ENCODE measurements at regions not wholly inside any gene's neighbourhood (a gene's known extent, or its start where the extent isn't known, plus 50 kb on each side); places are given as distances from the start of the nearest gene placed in this dataset.

- Histone ChIP-seq H3K4me1 (ENCODE audit: control insufficient read depth, insufficient read depth, low read length) (peaks cover 31% of the 10 kb centered on the region), H3K27me3 (ENCODE audit: control insufficient read depth, insufficient read depth, low read length) (peaks cover 4% of the 10 kb centered on the region), H3K27ac (ENCODE audit: low read length) (no peak overlapping the region), H3K9me3 (ENCODE audit: control insufficient read depth, low read depth, low read length) (no peaks in the 10 kb centered on the region), H3K36me3 (ENCODE audit: control insufficient read depth, insufficient read depth, low read length) (no peaks in the 10 kb centered on the region), H3K4me3 (ENCODE audit: low read length) (no peak overlapping the region)
- WGBS (ENCODE audit: insufficient coverage, low lambda C conversion rate): no CpG with 5 or more reads among the region's 12 CpGs
- DNase-seq: no peak
Observed at GRCh38 chr10:131745591-131745990, 155.2 kb upstream of the PPP2R2D start.

GRCh38 chr10:131746241-131746711 is 154.5 kb upstream of the PPP2R2D start:
- no CpG with 5 or more reads among the region's 20 CpGs for WGBS (ENCODE audit: insufficient coverage, low lambda C conversion rate)
- H3K36me3 ChIP-seq (ENCODE audit: control insufficient read depth, insufficient read depth, low read length): no peaks in the 10 kb centered on the region
- H3K4me3 ChIP-seq (ENCODE audit: low read length): no peak overlapping the region
- peaks cover 4% of the 10 kb centered on the region for H3K27me3 ChIP-seq (ENCODE audit: control insufficient read depth, insufficient read depth, low read length)
- no peak overlapping the region for H3K27ac ChIP-seq (ENCODE audit: low read length)
- DNase-seq: no peak
- no peaks in the 10 kb centered on the region for H3K9me3 ChIP-seq (ENCODE audit: control insufficient read depth, low read depth, low read length)
- H3K4me1 ChIP-seq (ENCODE audit: control insufficient read depth, insufficient read depth, low read length): peaks cover 38% of the 10 kb centered on the region

- H3K4me3 ChIP-seq (ENCODE audit: low read length): no peak overlapping the region
- WGBS (ENCODE audit: insufficient coverage, low lambda C conversion rate): no CpG with 5 or more reads among the region's 1 CpG
- no peak overlapping the region for H3K27ac ChIP-seq (ENCODE audit: low read length)
- H3K9me3 ChIP-seq (ENCODE audit: control insufficient read depth, low read depth, low read length): no peaks in the 10 kb centered on the region
- H3K36me3 ChIP-seq (ENCODE audit: control insufficient read depth, insufficient read depth, low read length): no peaks in the 10 kb centered on the region
- H3K4me1 ChIP-seq (ENCODE audit: control insufficient read depth, insufficient read depth, low read length): peaks cover 43% of the 10 kb centered on the region
- H3K27me3 ChIP-seq (ENCODE audit: control insufficient read depth, insufficient read depth, low read length): peaks cover 4% of the 10 kb centered on the region
- no peak for DNase-seq
Observed at GRCh38 chr10:131746785-131747184, 154.0 kb upstream of the PPP2R2D start.

GRCh38 chr10:131747251-131747650 is 153.6 kb upstream of the PPP2R2D start:
- DNase-seq: no peak
- no peaks in the 10 kb centered on the region for H3K36me3 ChIP-seq (ENCODE audit: control insufficient read depth, insufficient read depth, low read length)
- no peak overlapping the region for H3K27ac ChIP-seq (ENCODE audit: low read length)
- no peak overlapping the region for H3K4me3 ChIP-seq (ENCODE audit: low read length)
- no peaks in the 10 kb centered on the region for H3K9me3 ChIP-seq (ENCODE audit: control insufficient read depth, low read depth, low read length)
- H3K27me3 ChIP-seq (ENCODE audit: control insufficient read depth, insufficient read depth, low read length): peaks cover 4% of the 10 kb centered on the region
- peaks cover 47% of the 10 kb centered on the region for H3K4me1 ChIP-seq (ENCODE audit: control insufficient read depth, insufficient read depth, low read length)
- WGBS (ENCODE audit: insufficient coverage, low lambda C conversion rate): no CpG with 5 or more reads among the region's 16 CpGs

GRCh38 chr10:131747791-131748190 is 153.0 kb upstream of the PPP2R2D start:
- Histone ChIP-seq H3K4me3 (ENCODE audit: low read length) (no peak overlapping the region), H3K4me1 (ENCODE audit: control insufficient read depth, insufficient read depth, low read length) (peaks cover 50% of the 10 kb centered on the region), H3K36me3 (ENCODE audit: control insufficient read depth, insufficient read depth, low read length) (no peaks in the 10 kb centered on the region), H3K27ac (ENCODE audit: low read length) (peak overlapping the region; percentile 68), H3K9me3 (ENCODE audit: control insufficient read depth, low read depth, low read length) (no peaks in the 10 kb centered on the region), H3K27me3 (ENCODE audit: control insufficient read depth, insufficient read depth, low read length) (peaks cover 4% of the 10 kb centered on the region)
- DNase-seq: peak in 1 of 2 donors; percentile 52
- no CpG with 5 or more reads among the region's 11 CpGs for WGBS (ENCODE audit: insufficient coverage, low lambda C conversion rate)

GRCh38 chr10:131748191-131748590 is 152.6 kb upstream of the PPP2R2D start:
- WGBS (ENCODE audit: insufficient coverage, low lambda C conversion rate): no CpG with 5 or more reads among the region's 9 CpGs
- Histone ChIP-seq H3K36me3 (ENCODE audit: control insufficient read depth, insufficient read depth, low read length) (no peaks in the 10 kb centered on the region), H3K27me3 (ENCODE audit: control insufficient read depth, insufficient read depth, low read length) (peaks cover 4% of the 10 kb centered on the region), H3K9me3 (ENCODE audit: control insufficient read depth, low read depth, low read length) (no peaks in the 10 kb centered on the region), H3K4me3 (ENCODE audit: low read length) (no peak overlapping the region), H3K4me1 (ENCODE audit: control insufficient read depth, insufficient read depth, low read length) (peaks cover 50% of the 10 kb centered on the region), H3K27ac (ENCODE audit: low read length) (peak overlapping the region; percentile 68)
- no peak for DNase-seq

GRCh38 chr10:131748831-131749766 is 151.7 kb upstream of the PPP2R2D start:
- DNase-seq: peak; percentile 85 to 89
- WGBS (ENCODE audit: insufficient coverage, low lambda C conversion rate): no CpG with 5 or more reads among the region's 40 CpGs
- no peaks in the 10 kb centered on the region for H3K27me3 ChIP-seq (ENCODE audit: control insufficient read depth, insufficient read depth, low read length)

GRCh38 chr10:131749767-131750142 is 151.1 kb upstream of the PPP2R2D start:
- Histone ChIP-seq H3K27me3 (ENCODE audit: control insufficient read depth, insufficient read depth, low read length) (no peaks in the 10 kb centered on the region), H3K4me1 (ENCODE audit: control insufficient read depth, insufficient read depth, low read length) (peaks cover 46% of the 10 kb centered on the region), H3K36me3 (ENCODE audit: control insufficient read depth, insufficient read depth, low read length) (no peaks in the 10 kb centered on the region), H3K4me3 (ENCODE audit: low read length) (no peak overlapping the region), H3K9me3 (ENCODE audit: control insufficient read depth, low read depth, low read length) (no peaks in the 10 kb centered on the region), H3K27ac (ENCODE audit: low read length) (peak overlapping the region; percentile 68)
- DNase-seq: no peak
- no CpG with 5 or more reads among the region's 8 CpGs for WGBS (ENCODE audit: insufficient coverage, low lambda C conversion rate)

More at GRCh38 chr10:131748831-131749766, 151.7 kb upstream of the PPP2R2D start:
- Histone ChIP-seq H3K9me3 (ENCODE audit: control insufficient read depth, low read depth, low read length) (no peaks in the 10 kb centered on the region), H3K36me3 (ENCODE audit: control insufficient read depth, insufficient read depth, low read length) (no peaks in the 10 kb centered on the region), H3K4me1 (ENCODE audit: control insufficient read depth, insufficient read depth, low read length) (peaks cover 46% of the 10 kb centered on the region), H3K4me3 (ENCODE audit: low read length) (no peak overlapping the region), H3K27ac (ENCODE audit: low read length) (peak overlapping the region; percentile 68)

GRCh38 chr10:131750171-131750895 is 150.5 kb upstream of the PPP2R2D start:
- Histone ChIP-seq H3K4me3 (ENCODE audit: low read length) (no peak overlapping the region), H3K9me3 (ENCODE audit: control insufficient read depth, low read depth, low read length) (no peaks in the 10 kb centered on the region), H3K27me3 (ENCODE audit: control insufficient read depth, insufficient read depth, low read length) (no peaks in the 10 kb centered on the region), H3K27ac (ENCODE audit: low read length) (peak overlapping the region; percentile 75), H3K4me1 (ENCODE audit: control insufficient read depth, insufficient read depth, low read length) (peaks cover 46% of the 10 kb centered on the region), H3K36me3 (ENCODE audit: control insufficient read depth, insufficient read depth, low read length) (no peaks in the 10 kb centered on the region)
- no peak for DNase-seq
- WGBS (ENCODE audit: insufficient coverage, low lambda C conversion rate): no CpG with 5 or more reads among the region's 22 CpGs

- Histone ChIP-seq H3K27ac (ENCODE audit: low read length) (peak overlapping the region; percentile 75), H3K4me3 (ENCODE audit: low read length) (no peak overlapping the region), H3K36me3 (ENCODE audit: control insufficient read depth, insufficient read depth, low read length) (no peaks in the 10 kb centered on the region), H3K9me3 (ENCODE audit: control insufficient read depth, low read depth, low read length) (no peaks in the 10 kb centered on the region), H3K4me1 (ENCODE audit: control insufficient read depth, insufficient read depth, low read length) (peaks cover 46% of the 10 kb centered on the region), H3K27me3 (ENCODE audit: control insufficient read depth, insufficient read depth, low read length) (no peaks in the 10 kb centered on the region)
- DNase-seq: peak in 1 of 2 donors; percentile 37
- no CpG with 5 or more reads among the region's 17 CpGs for WGBS (ENCODE audit: insufficient coverage, low lambda C conversion rate)
Observed at GRCh38 chr10:131750973-131751826, 149.6 kb upstream of the PPP2R2D start.

Measured in large intestine (tissue), 3 donors.